SU-DHL-6 (cell line): ENCODE measurements at regions not wholly inside any gene's neighbourhood (a gene's known extent, or its start where the extent isn't known, plus 50 kb on each side); places are given as distances from the start of the nearest gene placed in this dataset.

Source experiments
- EZH2phosphoT487 ChIP-seq: fragments of 200-600 bp; sonication (generic), shearing (Covaris generic); conservative IDR thresholded peaks from 2 replicates; pipeline ENCODE4 v1.6.1; 2018; ENCODE audit warnings: mild to moderate bottlenecking, antibody characterized with exemption, low read length, moderate library complexity, mixed read lengths
- TF ChIP-seq, protein P1 (sequence below): fragments of 200-600 bp; sonication (generic); IDR thresholded peaks from one replicate; pipeline ENCODE4 v1.5.1; 2017; ENCODE audit warnings: antibody characterized with exemption, mild to moderate bottlenecking, low read length, moderate library complexity; ENCODE audit not compliant: insufficient read depth, poor library complexity, severe bottlenecking

DNA sequence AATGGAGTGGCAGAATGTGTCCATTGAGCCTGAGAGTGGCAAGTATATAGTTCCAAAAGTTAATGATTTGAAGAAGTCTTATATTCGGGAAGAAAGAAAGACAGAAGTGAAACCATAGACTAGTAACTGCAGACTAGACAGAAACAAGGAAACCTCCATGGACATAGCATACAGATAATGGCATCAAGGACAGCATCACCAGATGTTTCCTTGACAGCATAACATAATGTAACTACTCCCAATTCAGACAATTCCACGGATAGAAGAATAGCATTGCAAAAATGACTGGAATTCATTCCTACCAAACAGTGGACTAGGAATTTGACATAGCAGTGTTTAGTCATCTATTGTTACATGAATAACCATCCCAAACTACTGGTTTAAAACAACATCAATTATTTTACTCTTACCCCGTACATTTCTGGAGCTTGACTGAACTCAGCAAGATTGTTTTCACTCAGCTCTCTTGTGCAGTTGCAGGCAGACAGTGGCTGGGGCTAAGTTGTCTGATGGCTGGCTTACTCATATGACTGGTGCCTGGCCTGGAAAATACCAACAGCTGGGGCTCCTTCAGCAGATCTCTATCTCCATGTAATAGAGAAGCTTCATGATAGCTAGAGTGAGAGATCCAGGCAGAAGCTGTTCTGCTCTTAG is 109.7 kb upstream of the GADL1 start:
- TF ChIP-seq, protein P1, sequence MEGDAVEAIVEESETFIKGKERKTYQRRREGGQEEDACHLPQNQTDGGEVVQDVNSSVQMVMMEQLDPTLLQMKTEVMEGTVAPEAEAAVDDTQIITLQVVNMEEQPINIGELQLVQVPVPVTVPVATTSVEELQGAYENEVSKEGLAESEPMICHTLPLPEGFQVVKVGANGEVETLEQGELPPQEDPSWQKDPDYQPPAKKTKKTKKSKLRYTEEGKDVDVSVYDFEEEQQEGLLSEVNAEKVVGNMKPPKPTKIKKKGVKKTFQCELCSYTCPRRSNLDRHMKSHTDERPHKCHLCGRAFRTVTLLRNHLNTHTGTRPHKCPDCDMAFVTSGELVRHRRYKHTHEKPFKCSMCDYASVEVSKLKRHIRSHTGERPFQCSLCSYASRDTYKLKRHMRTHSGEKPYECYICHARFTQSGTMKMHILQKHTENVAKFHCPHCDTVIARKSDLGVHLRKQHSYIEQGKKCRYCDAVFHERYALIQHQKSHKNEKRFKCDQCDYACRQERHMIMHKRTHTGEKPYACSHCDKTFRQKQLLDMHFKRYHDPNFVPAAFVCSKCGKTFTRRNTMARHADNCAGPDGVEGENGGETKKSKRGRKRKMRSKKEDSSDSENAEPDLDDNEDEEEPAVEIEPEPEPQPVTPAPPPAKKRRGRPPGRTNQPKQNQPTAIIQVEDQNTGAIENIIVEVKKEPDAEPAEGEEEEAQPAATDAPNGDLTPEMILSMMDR: no peak
- no peak for TF ChIP-seq EZH2phosphoT487
